Skeletal muscle cell (primary cell): ENCODE measurements at regions not wholly inside any gene's neighbourhood (a gene's known extent, or its start where the extent isn't known, plus 50 kb on each side); places are given as distances from the start of the nearest gene placed in this dataset.
"Not testable (repeated sequence)": the region's sequence is repeated elsewhere in the genome, so short reads cannot be mapped to it uniquely, and the experiment has no call there.

Source experiments
- DNase-seq: peaks from one replicate; pipeline ENCODE4 v3.0.0-alpha.2; 2010; ENCODE audit warnings: low read depth
- H3K4me3 ChIP-seq: 2 replicates; pipeline ENCODE4 v1.5.1; 2011; ENCODE audit warnings: low read depth, mild to moderate bottlenecking, control low read depth, low read length, moderate library complexity

- not testable (repeated sequence) for H3K4me3 ChIP-seq, DNase-seq
Observed at GRCh38 chr16:21529060-21529658, 70.2 kb upstream of the METTL9 start.

DNA sequence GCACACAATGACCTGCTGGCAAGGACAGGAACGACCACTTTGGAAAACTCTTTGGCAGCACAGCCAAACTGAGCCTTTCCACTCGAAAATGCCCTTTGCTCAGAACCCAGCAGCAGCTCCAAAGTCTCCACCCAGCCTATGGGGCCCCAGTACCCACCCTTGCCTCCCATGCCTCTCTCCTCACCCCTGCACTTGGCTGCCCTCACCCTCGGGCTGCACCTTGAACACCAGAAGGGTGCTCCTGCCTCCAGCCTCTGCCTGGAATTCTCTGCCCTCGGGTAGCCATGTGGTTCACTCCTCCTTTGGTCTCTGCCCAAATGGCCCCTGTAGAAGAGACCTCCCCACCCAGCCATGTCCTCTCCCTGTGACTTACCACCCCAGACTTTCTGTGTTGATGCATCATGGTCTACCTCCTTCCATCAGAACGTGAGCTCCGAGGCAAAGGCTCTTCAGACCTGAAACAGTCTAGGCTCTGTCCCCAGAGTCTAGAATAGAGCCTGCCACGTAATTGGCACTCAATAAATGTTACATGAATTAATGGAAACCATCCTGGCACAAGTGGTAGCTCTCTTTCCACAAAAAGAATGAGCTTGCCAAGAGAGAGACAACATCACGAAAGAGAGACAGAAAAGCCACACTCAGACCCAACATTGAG lies 68.5 kb upstream of the METTL9 start:
- not testable (repeated sequence) for DNase-seq, H3K4me3 ChIP-seq

DNA sequence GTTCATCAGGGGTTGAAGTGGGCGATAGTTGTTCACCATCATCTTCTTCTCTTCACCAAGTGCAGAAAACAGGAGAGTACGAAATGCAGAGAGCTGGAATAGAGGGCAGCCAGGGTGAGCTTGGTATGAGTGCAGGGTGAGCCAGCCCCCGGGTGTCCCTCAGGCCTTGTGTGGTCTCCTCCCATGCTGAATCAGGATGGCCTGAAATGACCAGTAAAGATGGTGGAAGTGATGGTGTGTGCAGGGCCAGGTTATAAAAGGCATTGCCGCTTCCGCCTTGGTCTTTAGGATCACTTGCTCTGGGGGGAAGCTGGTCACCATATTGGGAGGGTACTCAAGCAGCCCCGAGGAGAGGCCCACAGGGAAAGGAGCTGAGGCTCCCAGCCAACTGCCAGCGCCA lies 66.4 kb upstream of the METTL9 start:
- not testable (repeated sequence) for DNase-seq

DNA sequence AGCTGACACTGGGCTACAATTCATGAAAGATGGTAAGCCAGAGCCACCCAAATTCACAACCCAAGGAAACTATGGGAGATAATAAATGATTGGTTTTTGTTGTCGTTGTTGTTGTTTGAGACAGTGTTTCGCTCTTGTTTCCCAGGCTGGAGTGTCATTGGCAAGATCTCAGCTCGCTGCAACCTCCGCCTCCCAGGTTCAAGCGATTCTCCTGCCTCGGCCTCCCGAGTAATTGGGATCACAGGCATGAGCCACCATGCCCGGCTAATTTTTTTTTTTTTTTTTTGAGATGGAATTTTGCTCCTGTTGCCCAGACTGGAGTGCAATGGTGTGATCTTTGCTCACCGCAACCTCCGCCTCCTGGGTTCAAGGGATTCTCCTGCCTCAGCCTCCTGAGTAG lies 65.9 kb upstream of the METTL9 start:
- not testable (repeated sequence) for DNase-seq, H3K4me3 ChIP-seq

More for the DNA sequence above, 66.4 kb upstream of the METTL9 start:
- not testable (repeated sequence) for H3K4me3 ChIP-seq

DNA sequence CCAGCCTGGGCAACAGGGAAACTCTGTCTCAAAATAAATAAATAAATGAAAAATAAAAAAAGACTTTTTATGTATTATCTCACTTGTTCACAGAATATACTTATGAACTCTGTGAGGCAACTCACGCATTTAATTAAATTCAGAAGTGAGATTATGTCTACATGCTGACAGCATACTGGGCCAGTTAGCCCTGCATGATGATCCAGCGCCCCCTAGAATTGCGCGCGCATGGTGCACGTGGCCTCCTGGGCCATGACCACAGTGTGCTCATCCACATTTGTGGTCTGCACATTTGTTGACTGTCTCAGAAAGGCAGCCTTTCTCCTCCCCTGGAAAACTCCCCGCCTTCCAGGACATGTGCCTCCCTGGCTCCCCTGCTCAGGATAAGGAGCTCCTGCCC lies 64.8 kb upstream of the METTL9 start:
- DNase-seq, H3K4me3 ChIP-seq: not testable (repeated sequence)

DNA sequence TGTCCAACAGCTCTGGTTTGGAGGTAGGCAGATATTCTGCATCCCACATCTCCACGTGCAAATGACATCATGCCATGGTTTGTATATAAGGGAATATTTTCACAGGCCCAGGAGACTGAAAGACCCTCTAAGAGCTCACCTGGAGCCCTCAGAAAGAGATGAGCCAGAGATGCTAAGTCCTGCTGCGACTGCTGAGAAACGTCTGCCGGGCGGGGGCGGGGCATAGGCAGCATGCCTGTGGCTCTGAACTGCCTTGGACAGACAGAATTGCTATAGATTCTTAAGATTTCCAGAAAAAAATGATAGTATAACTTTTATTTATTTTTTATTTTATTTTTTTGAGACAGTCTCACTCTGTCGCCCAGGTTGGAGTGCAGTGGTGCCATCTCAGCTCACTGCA lies 64.2 kb upstream of the METTL9 start:
- not testable (repeated sequence) for H3K4me3 ChIP-seq, DNase-seq

DNA sequence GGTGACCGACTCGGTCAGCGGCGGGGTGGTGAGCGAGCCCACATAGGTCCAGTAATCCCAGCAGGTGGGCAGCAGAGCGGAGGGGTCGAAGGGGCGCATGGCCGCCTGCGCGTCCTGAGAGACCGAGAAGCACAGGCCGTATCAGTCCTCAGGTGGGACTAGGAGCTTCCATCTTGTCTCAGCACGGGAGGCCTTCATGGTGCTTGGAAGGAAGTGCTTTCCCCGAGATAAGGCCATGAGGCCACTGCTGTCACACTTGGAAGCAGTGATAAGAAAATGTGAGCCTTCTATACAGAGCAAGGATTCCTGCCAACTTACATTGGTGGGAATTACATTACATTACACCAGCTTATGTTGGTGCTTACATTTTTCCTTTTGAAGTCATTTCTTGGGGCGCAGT lies 62.6 kb upstream of the METTL9 start:
- DNase-seq, H3K4me3 ChIP-seq: not testable (repeated sequence)

GRCh38 chr16:21537598-21537997 lies 61.8 kb upstream of the METTL9 start:
- DNase-seq, H3K4me3 ChIP-seq: not testable (repeated sequence)

- not testable (repeated sequence) for H3K4me3 ChIP-seq, DNase-seq
Observed at GRCh38 chr16:21539107-21539618, 60.2 kb upstream of the METTL9 start.

- H3K4me3 ChIP-seq, DNase-seq: not testable (repeated sequence)
Observed at GRCh38 chr16:21540770-21541433, 58.5 kb upstream of the METTL9 start.

- not testable (repeated sequence) for H3K4me3 ChIP-seq, DNase-seq
Observed at GRCh38 chr16:21541611-21542051, 57.7 kb upstream of the METTL9 start.

DNA sequence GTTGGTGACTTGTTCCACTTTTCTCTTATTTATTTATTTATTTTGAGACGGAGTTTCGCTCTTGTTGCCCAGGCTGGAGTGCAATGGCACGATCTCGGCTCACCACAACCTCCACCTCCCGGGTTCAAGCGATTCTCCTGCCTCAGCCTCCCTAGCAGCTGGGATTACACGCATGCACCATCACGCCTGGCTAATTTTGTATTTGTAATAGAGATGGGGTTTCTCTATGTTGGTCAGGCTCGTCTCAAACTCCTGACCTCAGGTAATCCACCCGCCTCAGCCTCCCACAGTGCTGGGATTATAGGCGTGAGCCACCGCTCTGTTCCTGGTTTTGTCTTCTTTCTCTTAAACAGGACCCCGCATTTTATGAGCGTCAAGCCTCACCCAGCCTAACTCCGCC lies 57.3 kb upstream of the METTL9 start:
- H3K4me3 ChIP-seq, DNase-seq: not testable (repeated sequence)

DNA sequence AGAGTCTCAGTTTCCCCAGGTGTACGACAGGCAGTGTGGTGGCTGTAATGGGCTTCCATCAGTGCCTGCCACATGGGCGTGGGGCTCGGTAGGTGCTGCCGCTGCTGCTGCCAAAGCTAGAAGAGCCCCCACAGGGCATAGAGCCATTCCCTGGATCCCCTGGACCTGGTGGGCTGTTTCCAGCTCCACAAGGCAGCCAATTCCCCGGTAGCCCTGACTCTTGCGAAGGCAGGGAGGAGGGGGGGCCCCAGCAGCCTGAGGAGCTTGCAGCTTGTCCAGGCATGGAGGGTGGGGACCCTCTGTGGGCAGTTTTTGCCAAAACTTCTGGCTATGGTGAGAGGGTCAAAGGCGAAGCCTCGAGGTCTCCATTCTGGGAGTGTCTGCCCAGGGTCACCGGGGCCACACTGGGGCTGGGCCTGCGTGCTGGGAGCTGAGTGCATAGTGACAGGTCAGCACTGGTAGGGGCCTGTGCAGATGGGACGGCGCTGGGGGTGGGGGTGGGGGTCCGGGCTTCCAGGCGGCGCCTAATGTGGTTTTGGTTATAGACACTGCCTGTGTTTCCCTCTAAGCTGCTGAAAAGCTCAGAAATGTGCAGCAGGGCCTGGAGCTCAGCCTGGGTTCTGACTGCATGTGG lies 56.8 kb upstream of the METTL9 start:
- not testable (repeated sequence) for DNase-seq

GRCh38 chr16:21543151-21543836 lies 56.1 kb upstream of the METTL9 start:
- not testable (repeated sequence) for DNase-seq

More for the DNA sequence above, 56.8 kb upstream of the METTL9 start:
- not testable (repeated sequence) for H3K4me3 ChIP-seq

GRCh38 chr16:21545664-21546326 lies 53.6 kb upstream of the METTL9 start:
- DNase-seq, H3K4me3 ChIP-seq: not testable (repeated sequence)

More at GRCh38 chr16:21543151-21543836, 56.1 kb upstream of the METTL9 start:
- not testable (repeated sequence) for H3K4me3 ChIP-seq

DNA sequence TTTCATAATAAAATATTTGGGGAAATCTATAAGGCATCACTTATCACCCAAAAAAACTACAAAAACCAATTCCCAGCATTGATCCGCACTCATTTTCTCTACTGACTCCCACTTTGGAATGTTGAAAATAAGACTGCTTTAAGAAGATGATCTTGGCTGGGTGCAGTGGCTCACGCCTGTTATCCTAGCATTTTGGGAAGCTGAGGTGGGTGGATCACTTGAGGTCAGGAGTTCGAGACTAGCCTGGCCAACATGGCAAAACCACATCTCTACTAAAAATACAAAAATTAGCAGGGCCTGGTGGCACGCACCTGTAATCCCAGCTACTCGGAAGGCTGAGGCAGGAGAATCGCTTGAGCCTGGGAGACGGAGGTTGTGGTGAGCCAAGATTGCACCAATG lies 50.0 kb upstream of the METTL9 start:
- H3K4me3 ChIP-seq, DNase-seq: not testable (repeated sequence)
